NCI-H2227 treated with DMSO at 0.1 percent for 48 hours (cell line): ENCODE measurements at regions not wholly inside any gene's neighbourhood (a gene's known extent, or its start where the extent isn't known, plus 50 kb on each side); places are given as distances from the start of the nearest gene placed in this dataset.
"Not testable (repeated sequence)": the region's sequence is repeated elsewhere in the genome, so short reads cannot be mapped to it uniquely, and the experiment has no call there.

ENCODE experiments used
- DNase-seq: peaks from one replicate; lab custom pipeline; 2025; lab: John Stamatoyannopoulos, UW

DNA sequence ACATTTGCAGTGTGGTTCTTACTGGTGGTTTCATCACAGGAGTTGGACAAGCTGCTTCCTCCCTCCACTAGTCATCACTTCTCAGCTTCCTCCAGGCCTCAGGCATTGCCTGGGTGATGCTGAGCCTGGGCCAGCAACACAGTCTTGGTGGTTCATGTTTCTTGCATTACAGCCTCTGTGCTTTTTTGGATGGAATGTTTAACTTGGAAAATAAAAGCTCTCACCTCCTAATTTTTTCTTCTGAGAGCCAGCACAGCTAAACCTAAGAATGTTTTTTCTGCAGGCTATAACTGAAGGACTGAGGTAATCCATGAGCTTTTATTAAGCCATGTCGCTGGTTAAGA is 66.1 kb upstream of the RHOU start:
- DNase-seq: no peak

DNA sequence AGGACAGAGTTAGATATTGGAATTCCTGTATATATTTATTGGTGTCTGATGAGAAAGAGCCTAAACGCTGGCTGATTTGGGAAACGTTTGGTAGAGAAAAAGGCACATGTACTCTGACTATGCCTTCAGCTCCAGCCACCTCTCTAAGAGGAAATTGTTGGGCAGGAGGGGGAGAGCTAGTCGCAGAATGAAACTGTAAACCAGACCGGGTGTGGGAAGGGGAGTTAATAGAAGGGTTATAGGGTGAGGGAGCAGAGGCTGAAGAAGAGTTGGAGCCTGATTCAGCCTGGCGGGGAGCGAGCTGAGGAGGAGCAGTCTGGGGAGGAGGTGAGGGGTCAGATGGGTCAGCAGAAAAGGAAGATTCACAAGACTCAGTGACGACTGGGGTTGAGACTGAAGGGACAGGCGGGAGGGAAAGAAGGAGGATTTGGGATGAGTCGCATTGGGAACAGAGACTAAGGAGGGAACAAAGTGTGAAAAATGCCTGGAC is 54.2 kb upstream of the RHOU start:
- DNase-seq: not testable (repeated sequence)

DNA sequence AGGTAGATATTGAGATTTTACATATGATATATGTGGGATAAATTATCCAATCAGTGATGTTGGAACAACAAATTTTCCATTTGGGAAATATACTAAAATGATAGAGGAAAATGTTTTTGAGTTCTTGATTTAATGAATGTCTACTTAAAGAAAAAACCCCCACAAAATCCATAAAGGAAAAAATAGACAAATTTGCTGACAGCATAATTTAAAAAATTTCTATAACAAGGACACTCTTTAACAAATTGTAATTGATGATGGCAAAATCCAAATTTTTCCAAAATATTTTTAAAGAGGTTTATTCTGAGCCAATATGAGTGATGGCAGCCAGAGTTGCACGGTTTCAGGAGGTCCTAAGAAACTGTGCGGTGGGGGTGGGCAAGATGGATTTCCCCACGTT is 51.9 kb upstream of the RHOU start:
- DNase-seq: no peak

DNA sequence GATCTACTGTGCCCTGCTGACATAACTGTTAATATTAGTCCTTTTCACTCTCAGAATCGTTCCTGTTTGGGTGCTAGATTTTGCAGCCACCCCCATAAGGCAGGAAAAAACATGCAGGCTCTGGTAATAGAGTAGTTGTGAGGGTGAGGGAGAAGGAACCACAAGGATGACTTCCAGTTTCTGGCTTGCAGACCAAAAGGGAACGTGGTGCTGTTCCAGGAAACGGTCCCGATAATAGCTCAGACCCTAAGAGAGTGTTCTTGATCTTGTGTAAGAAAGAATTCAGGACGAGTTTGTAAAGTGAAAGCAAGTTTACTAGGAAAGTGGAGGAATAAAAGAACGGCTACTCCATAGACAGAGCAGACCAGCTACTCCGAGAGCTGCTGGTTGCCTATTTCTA is 50.7 kb upstream of the RHOU start:
- DNase-seq: no peak

DNA sequence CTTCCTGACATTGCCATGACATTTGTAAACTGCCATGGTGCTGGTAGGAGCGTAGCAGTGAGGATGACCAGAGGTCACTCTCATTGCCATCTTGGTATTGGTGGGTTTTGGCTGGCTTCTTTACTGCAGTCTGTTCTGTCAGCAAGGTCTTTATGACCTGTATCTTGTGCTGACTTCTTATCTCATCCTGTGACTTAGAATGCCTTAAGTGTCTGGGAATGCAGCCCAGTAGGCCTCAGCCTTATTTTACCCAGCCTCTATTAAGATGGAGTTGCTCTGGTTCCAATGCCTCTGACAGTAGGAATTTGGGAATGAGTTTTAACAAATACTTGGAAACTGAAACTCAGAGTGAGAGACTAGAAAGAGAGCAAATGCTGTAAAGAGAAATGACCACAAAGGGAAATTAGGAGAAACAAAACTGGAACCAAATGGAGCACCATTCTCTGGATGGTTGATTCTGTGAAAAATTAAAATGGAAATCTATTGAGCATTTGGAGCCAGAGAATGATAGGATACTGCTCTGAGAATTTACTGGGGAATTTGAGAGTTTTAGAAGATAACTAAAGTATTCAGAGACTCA is 50.1 kb upstream of the RHOU start:
- DNase-seq: no peak
